HepG2 (cell line): ENCODE measurements at regions not wholly inside any gene's neighbourhood (a gene's known extent, or its start where the extent isn't known, plus 50 kb on each side); places are given as distances from the start of the nearest gene placed in this dataset.
A peak's percentile ranks its signal among the peaks of the same experiment; 100 is the strongest.

Source experiments
- ATAC-seq: fragments of 200-7000 bp; cut with Tn5 transposase; 3 replicates; pipeline ENCODE4 v1.9.1; 2020; ENCODE audit warnings: mild to moderate bottlenecking, moderate library complexity
- BruUV-seq: library from RNA; stranded (reverse); fragments of 400-500 nt; replicated peaks from 2 replicates; lab custom pipeline; 2021; lab: Mats Ljungman, UMichigan
- CTCF ChIA-PET: fragments of 300-600 bp; formaldehyde crosslinking; extraction: SDS; loops from one replicate; lab custom pipeline; 2021; ENCODE audit warnings: low total read pairs, inconsistent platforms, low intra/inter-chr PET ratio; lab: Yijun Ruan, JAX
- POLR2A ChIA-PET: fragments of 350-600 bp; sonication (Branson Sonifier 250); formaldehyde crosslinking; loops from one replicate; lab custom pipeline; 2020; ENCODE audit warnings: antibody characterized with exemption, inconsistent platforms; lab: Yijun Ruan, JAX
- DNase-seq: peaks from one replicate; pipeline ENCODE4 v3.0.0-alpha.2; 2015; ENCODE audit warnings: low spot score
- FAIRE-seq: peaks from 3 replicates; lab custom pipeline; 2011; peaks lifted over from hg19 to GRCh38; lab: Jason Lieb, UNC
- H2AFZ ChIP-seq: one replicate; pipeline ENCODE4 v1.6.1; 2011; ENCODE audit warnings: low read length, inconsistent platforms
- H3K27ac ChIP-seq: fragments of 300-600 bp; 3 replicates; pipeline ENCODE4 v1.8.0; 2011; ENCODE audit warnings: mixed run types, mild to moderate bottlenecking, mixed read lengths, low read length, inconsistent platforms; ENCODE audit not compliant: insufficient read depth; ENCODE audit errors: extremely low read length
- H3K27me3 ChIP-seq, 2 experiments: fragments of 200-600 bp in 1 of 2; 2 replicates in 1 of 2; 3 replicates in 1 of 2; pipeline versions ENCODE4 v1.6.0 to v1.8.0; 2011; ENCODE audit warnings: low read length in 2 of 2, mild to moderate bottlenecking in 2 of 2, moderate library complexity in 2 of 2, inconsistent platforms in 1 of 2; ENCODE audit not compliant: insufficient read depth in 2 of 2, control insufficient read depth in 1 of 2
- H3K36me3 ChIP-seq, 2 experiments: fragments of 200-600 bp in 1 of 2; replicated peaks in 1 of 2; 2 replicates in 1 of 2; 3 replicates in 1 of 2; pipeline versions ENCODE4 v1.5.1 to v1.8.0; 2011; ENCODE audit warnings: low read length in 2 of 2, inconsistent platforms in 1 of 2; ENCODE audit not compliant: insufficient read depth in 2 of 2, control insufficient read depth in 1 of 2
- H3K4me1 ChIP-seq: 2 replicates; pipeline ENCODE4 v1.5.1; 2012; ENCODE audit warnings: low read length, inconsistent platforms; ENCODE audit not compliant: insufficient read depth
- H3K4me2 ChIP-seq: 2 replicates; pipeline ENCODE4 v1.6.0; 2011; ENCODE audit warnings: low read depth, low read length, inconsistent platforms
- H3K4me3 ChIP-seq, 3 experiments: fragments of 200-600 bp in 1 of 3; sonication (generic), shearing (Covaris generic) in 1 of 3; replicated peaks in 1 of 3; 2 replicates each; pipeline ENCODE4 v1.5.1; 2011 to 2016; ENCODE audit warnings: low read length in 3 of 3, inconsistent platforms in 2 of 3, low read depth in 2 of 3, mild to moderate bottlenecking in 2 of 3, control low read depth in 1 of 3, mixed read lengths in 1 of 3; ENCODE audit not compliant: insufficient read depth in 1 of 3
- H3K79me2 ChIP-seq: one replicate; pipeline ENCODE4 v1.6.1; 2011; ENCODE audit warnings: low read length, inconsistent platforms; ENCODE audit not compliant: insufficient read depth
- H3K9ac ChIP-seq: 2 replicates; pipeline ENCODE4 v1.6.0; 2011; ENCODE audit warnings: mild to moderate bottlenecking, low read depth, low read length, inconsistent platforms; ENCODE audit not compliant: insufficient read depth
- H3K9me3 ChIP-seq: 2 replicates; pipeline ENCODE4 v1.5.1; 2012; ENCODE audit warnings: mild to moderate bottlenecking, low read length
- H4K20me1 ChIP-seq: 2 replicates; pipeline ENCODE4 v1.6.0; 2011; ENCODE audit warnings: inconsistent platforms, mild to moderate bottlenecking, low read length, moderate library complexity; ENCODE audit not compliant: insufficient read depth
- ERF ChIP-seq: IDR thresholded peaks from 2 replicates; pipeline ENCODE4 v1.6.1; 2018; ENCODE audit warnings: missing biosample characterization, missing genetic modification reagents
- SMYD3 ChIP-seq: sonication (generic); formaldehyde crosslinking; IDR thresholded peaks from 2 replicates; pipeline ENCODE4 v1.8.1; 2023; ENCODE audit warnings: mild to moderate bottlenecking, missing genetic modification reagents
- ZKSCAN1 ChIP-seq: fragments of 150-350 bp; IDR thresholded peaks from 2 replicates; pipeline ENCODE4 v1.6.1; 2014; ENCODE audit warnings: low read length
- ZNF326 ChIP-seq: sonication (generic); formaldehyde crosslinking; IDR thresholded peaks from 2 replicates; pipeline ENCODE4 v1.4.0; 2020; ENCODE audit warnings: missing genetic modification reagents, borderline replicate concordance
- ZNF891 ChIP-seq: sonication (generic); formaldehyde crosslinking; IDR thresholded peaks from 2 replicates; pipeline ENCODE4 v1.5.0; 2020; ENCODE audit warnings: mild to moderate bottlenecking, missing genetic modification reagents
- WGBS: methylation state at CpG from one replicate; pipeline ENCODE4 v1.1.6; 2017; ENCODE audit warnings: low lambda C conversion rate; 5-methylcytosine and 5-hydroxymethylcytosine counted together
- in situ Hi-C: cut with HindIII; loops from 2 replicates; pipeline ENCODE4 v1.10.0; 2017; ENCODE audit warnings: low pct_unique_long_range_greater_than_20kb; ENCODE audit not compliant: extremely low pct_ligation_motif_present
- intact Hi-C: fragments of 100-400 bp; cut with micrococcal nuclease; formaldehyde crosslinking; loops from one replicate; pipeline ENCODE4 v1.10.0; 2022; ENCODE audit not compliant: unreplicated experiment
- TF ChIP-seq, protein P1 (sequence below): sonication (generic); formaldehyde crosslinking; IDR thresholded peaks from 2 replicates; pipeline ENCODE4 v1.4.0; 2020; ENCODE audit warnings: missing genetic modification reagents, borderline replicate concordance
- TF ChIP-seq, protein P2 (sequence below): sonication (generic); formaldehyde crosslinking; IDR thresholded peaks from 2 replicates; pipeline ENCODE4 v1.5.1; 2020; ENCODE audit warnings: mild to moderate bottlenecking, moderate library complexity, missing genetic modification reagents

DNA sequence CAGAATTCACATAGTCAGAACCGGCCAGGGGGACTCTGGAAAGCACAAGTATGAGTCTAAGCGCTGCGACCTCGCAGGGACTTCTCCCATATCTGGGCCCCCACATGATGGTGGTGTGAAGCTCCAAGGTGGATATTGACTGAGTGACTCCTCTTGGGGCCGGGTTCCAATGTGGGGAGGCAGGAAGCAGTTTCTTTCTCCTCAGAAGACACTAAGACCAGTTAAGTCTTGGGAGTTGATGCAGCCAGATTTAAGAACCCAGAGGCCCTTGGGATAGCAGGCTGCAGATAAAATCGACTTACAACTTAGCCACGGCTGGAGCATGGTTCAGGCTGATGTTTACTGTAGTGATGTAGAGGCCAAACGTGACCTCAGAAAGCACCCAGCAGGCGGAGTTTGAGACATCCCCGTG is 55.4 kb upstream of the KLF13 start:
- Histone ChIP-seq H4K20me1 (no peaks in the 10 kb centered on the region), H3K9ac (no peak overlapping the region), H3K36me3 (no peaks in the 10 kb centered on the region), H3K27me3 (0 out of 5 replicates have a peak, but pooled peaks cover 0 to 1% of the 10 kb centered on the region in 2 experiments), H2AFZ (no peak overlapping the region), H3K4me3 (no peak overlapping the region), H3K4me1 (peaks cover 53% of the 10 kb centered on the region), H3K27ac (no peak overlapping the region), H3K9me3 (no peaks in the 10 kb centered on the region), H3K79me2 (no peaks in the 10 kb centered on the region), H3K4me2 (no peak overlapping the region)
- no peak for ATAC-seq
- no peak for DNase-seq
- in situ Hi-C loops = no loop called here
- intact Hi-C loops = no loop called here
- ChIA-PET CTCF (no interaction called here), POLR2A (no interaction called here)
- BruUV-seq = no TSS peak
- TF ChIP-seq SMYD3 (CRISPR knock-in tag) (no peak), ZNF891 (CRISPR knock-in tag) (0 out of 2 replicates have a peak, but pooled peaks have one; percentile 3), ZNF326 (no peak)
- FAIRE-seq = no peak
- WGBS = 36% methylated on average over 6 of the region's 10 CpGs

GRCh38 chr15:31271711-31272557 is 54.7 kb upstream of the KLF13 start:
- H3K79me2 ChIP-seq = no peaks in the 10 kb centered on the region
- no peak overlapping the region for H3K4me3 ChIP-seq
- DNase-seq = no peak
- POLR2A ChIA-PET = no interaction called here
- H3K36me3 ChIP-seq = no peaks in the 10 kb centered on the region
- H3K9me3 ChIP-seq = no peaks in the 10 kb centered on the region
- no peaks in the 10 kb centered on the region for H4K20me1 ChIP-seq
- H3K4me1 ChIP-seq = peaks cover 46% of the 10 kb centered on the region
- H3K27me3 ChIP-seq = 0 out of 5 replicates have a peak, but pooled peaks cover 0 to 1% of the 10 kb centered on the region in 2 experiments
- no peak for TF ChIP-seq ERF (CRISPR knock-in tag)
- TF ChIP-seq, protein P1, sequence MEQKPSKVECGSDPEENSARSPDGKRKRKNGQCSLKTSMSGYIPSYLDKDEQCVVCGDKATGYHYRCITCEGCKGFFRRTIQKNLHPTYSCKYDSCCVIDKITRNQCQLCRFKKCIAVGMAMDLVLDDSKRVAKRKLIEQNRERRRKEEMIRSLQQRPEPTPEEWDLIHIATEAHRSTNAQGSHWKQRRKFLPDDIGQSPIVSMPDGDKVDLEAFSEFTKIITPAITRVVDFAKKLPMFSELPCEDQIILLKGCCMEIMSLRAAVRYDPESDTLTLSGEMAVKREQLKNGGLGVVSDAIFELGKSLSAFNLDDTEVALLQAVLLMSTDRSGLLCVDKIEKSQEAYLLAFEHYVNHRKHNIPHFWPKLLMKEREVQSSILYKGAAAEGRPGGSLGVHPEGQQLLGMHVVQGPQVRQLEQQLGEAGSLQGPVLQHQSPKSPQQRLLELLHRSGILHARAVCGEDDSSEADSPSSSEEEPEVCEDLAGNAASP (CRISPR knock-in tag) = no peak
- TF ChIP-seq, protein P2, sequence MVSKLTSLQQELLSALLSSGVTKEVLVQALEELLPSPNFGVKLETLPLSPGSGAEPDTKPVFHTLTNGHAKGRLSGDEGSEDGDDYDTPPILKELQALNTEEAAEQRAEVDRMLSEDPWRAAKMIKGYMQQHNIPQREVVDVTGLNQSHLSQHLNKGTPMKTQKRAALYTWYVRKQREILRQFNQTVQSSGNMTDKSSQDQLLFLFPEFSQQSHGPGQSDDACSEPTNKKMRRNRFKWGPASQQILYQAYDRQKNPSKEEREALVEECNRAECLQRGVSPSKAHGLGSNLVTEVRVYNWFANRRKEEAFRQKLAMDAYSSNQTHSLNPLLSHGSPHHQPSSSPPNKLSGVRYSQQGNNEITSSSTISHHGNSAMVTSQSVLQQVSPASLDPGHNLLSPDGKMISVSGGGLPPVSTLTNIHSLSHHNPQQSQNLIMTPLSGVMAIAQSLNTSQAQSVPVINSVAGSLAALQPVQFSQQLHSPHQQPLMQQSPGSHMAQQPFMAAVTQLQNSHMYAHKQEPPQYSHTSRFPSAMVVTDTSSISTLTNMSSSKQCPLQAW (CRISPR knock-in tag) = no peak
- TF ChIP-seq ZKSCAN1 = 0 out of 2 replicates have a peak, but pooled peaks have one; percentile 65
- TF ChIP-seq, all 625 proteins: peak for 1
- BruUV-seq = no TSS peak
- H3K27ac ChIP-seq = no peak overlapping the region
- H2AFZ ChIP-seq = no peak overlapping the region
- FAIRE-seq (no peak), ATAC-seq (no peak)
- H3K9ac ChIP-seq = no peak overlapping the region
- intact Hi-C loops (no loop called here), in situ Hi-C loops (no loop called here)
- CTCF ChIA-PET = no interaction called here
- 77% methylated on average over 11 of the region's 12 CpGs for WGBS
- no peak overlapping the region for H3K4me2 ChIP-seq
